Natural killer cell treated with Interleukin-12 subunit alpha and Interleukin-12 subunit beta and Interleukin-15 and Interleukin-18, amount 100 ng/mL, for 72 hours (primary cell): ENCODE measurements at regions not wholly inside any gene's neighbourhood (a gene's known extent, or its start where the extent isn't known, plus 50 kb on each side); places are given as distances from the start of the nearest gene placed in this dataset.

ENCODE experiments used
- ATAC-seq, 2 donors: fragments of 150-1000 bp; cut with Tn5 transposase in 1 of 2; sonication (Bioruptor Pico), chemical (Tn5 transposase) in 1 of 2; 2 replicates each; pipeline ENCODE4 v1.10.0; 2021
- DNase-seq: peaks from one replicate; pipeline ENCODE4 v3.0.0; 2022; ENCODE audit warnings: low spot score
- H3K27ac Mint-ChIP-seq, 2 donors: 1 replicate in 1 of 2; 2 replicates in 1 of 2; pipeline ENCODE4 v1.8.0; 2022; ENCODE audit warnings: mixed read lengths in 2 of 2, mild to moderate bottlenecking in 1 of 2, moderate library complexity in 1 of 2
- H3K27me3 Mint-ChIP-seq, 2 donors: 1 replicate in 1 of 2; 2 replicates in 1 of 2; pipeline ENCODE4 v1.8.0; 2022; ENCODE audit warnings: mixed read lengths in 2 of 2
- H3K36me3 Mint-ChIP-seq: one replicate; pipeline ENCODE4 v1.8.0; 2022; ENCODE audit warnings: mixed read lengths
- H3K4me1 Mint-ChIP-seq, 2 donors: 1 replicate in 1 of 2; 2 replicates in 1 of 2; pipeline ENCODE4 v1.8.0; 2022; ENCODE audit warnings: low read depth in 2 of 2, mixed read lengths in 2 of 2, mild to moderate bottlenecking in 1 of 2
- H3K4me3 Mint-ChIP-seq: one replicate; pipeline ENCODE4 v1.8.0; 2022; ENCODE audit warnings: mixed read lengths
- H3K9me3 Mint-ChIP-seq: 2 replicates; pipeline ENCODE4 v1.8.0; 2022; ENCODE audit warnings: mixed read lengths

GRCh38 chr10:62870866-62871265, 54.7 kb upstream of the EGR2 start:
- Mint-ChIP-seq H3K4me3 (peak overlapping the region; percentile 60), H3K9me3 (peaks cover 3% of the 10 kb centered on the region), H3K4me1 (peaks cover 4 to 12% of the 10 kb centered on the region in 2 donors), H3K27ac (peak overlapping the region in 1 of 2 donors; percentile 78), H3K36me3 (peaks cover 4% of the 10 kb centered on the region), H3K27me3 (peaks cover 8 to 15% of the 10 kb centered on the region in 2 donors)
- no peak for DNase-seq
- ATAC-seq = peak in 1 of 2 donors; percentile 80

- peak in 1 of 2 donors; percentile 84 for ATAC-seq
- Mint-ChIP-seq H3K9me3 (peaks cover 3% of the 10 kb centered on the region), H3K4me3 (no peak overlapping the region), H3K36me3 (peaks cover 4% of the 10 kb centered on the region), H3K27ac (no peak overlapping the region), H3K27me3 (peaks cover 8 to 15% of the 10 kb centered on the region in 2 donors), H3K4me1 (peaks cover 4 to 12% of the 10 kb centered on the region in 2 donors)
- no peak for DNase-seq
Observed at GRCh38 chr10:62869958-62870357, 53.8 kb upstream of the EGR2 start.

- H3K4me3 Mint-ChIP-seq = no peak overlapping the region
- DNase-seq (no peak), ATAC-seq (no peak)
- no peaks in the 10 kb centered on the region for H3K36me3 Mint-ChIP-seq
- peaks cover 3% of the 10 kb centered on the region for H3K9me3 Mint-ChIP-seq
- H3K27ac Mint-ChIP-seq = no peak overlapping the region
- H3K4me1 Mint-ChIP-seq = peaks cover 9 to 17% of the 10 kb centered on the region in 2 donors
- H3K27me3 Mint-ChIP-seq = peaks cover 5 to 6% of the 10 kb centered on the region in 2 donors
Observed at GRCh38 chr10:62866941-62867340, 50.8 kb upstream of the EGR2 start.

GRCh38 chr10:62866451-62866850, 50.3 kb upstream of the EGR2 start:
- peaks cover 3 to 4% of the 10 kb centered on the region in 2 donors for H3K27me3 Mint-ChIP-seq
- H3K9me3 Mint-ChIP-seq = peaks cover 1% of the 10 kb centered on the region
- H3K36me3 Mint-ChIP-seq = no peaks in the 10 kb centered on the region
- no peak overlapping the region for H3K27ac Mint-ChIP-seq
- peaks cover 11 to 18% of the 10 kb centered on the region in 2 donors for H3K4me1 Mint-ChIP-seq
- H3K4me3 Mint-ChIP-seq = no peak overlapping the region
- no peak for ATAC-seq
- no peak for DNase-seq
